ENCODE measurements at regions not wholly inside any gene's neighbourhood (a gene's known extent, or its start where the extent isn't known, plus 50 kb on each side); places are given as distances from the start of the nearest gene placed in this dataset.

DNA sequence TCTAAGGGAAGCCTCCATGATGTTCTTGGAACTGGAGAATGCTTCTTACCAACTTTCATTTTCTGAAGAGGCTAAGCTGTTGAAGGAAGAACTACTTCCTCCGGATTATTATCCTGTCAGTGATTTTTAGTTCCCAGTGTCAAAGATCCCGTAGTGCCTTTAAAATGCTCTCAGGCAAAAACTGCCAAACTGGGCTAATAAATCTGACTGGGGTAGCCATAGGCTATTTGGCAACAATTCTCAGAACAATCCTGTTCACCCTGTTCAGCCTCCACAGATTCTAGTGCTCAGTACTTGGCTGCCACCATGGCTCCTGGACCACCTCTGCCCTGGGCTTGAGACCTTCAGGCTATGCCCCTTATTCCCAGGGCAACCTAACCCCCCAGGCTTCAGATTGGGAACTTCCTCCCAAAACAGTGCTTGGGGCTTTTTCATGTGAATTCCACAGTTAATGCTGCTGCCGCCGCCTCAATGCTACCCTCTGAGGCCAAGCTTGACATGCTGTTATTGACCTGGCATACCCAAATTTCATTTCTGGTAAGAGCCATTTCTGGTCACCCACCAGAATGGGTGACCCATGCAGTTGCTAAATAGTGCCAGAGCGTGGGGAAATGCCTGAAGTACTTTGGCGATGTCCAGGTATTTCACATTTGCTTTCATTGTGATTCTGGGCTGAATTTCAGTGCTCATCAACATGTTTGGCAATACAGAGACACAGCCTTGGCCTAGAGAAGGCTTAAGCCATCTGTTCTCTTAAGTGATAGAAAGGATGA lies 110.0 kb upstream of the ARHGAP5 start:
- DNase-seq (ENCODE audit: low read depth), result no peak
- TF ChIP-seq, protein P1, sequence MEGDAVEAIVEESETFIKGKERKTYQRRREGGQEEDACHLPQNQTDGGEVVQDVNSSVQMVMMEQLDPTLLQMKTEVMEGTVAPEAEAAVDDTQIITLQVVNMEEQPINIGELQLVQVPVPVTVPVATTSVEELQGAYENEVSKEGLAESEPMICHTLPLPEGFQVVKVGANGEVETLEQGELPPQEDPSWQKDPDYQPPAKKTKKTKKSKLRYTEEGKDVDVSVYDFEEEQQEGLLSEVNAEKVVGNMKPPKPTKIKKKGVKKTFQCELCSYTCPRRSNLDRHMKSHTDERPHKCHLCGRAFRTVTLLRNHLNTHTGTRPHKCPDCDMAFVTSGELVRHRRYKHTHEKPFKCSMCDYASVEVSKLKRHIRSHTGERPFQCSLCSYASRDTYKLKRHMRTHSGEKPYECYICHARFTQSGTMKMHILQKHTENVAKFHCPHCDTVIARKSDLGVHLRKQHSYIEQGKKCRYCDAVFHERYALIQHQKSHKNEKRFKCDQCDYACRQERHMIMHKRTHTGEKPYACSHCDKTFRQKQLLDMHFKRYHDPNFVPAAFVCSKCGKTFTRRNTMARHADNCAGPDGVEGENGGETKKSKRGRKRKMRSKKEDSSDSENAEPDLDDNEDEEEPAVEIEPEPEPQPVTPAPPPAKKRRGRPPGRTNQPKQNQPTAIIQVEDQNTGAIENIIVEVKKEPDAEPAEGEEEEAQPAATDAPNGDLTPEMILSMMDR (IDR thresholded peaks at IDR 0.05; ENCODE audit: low read depth, low read length, missing control alignments), result no peak
- in situ Hi-C loops (cut with HindIII; ENCODE audit: low sequenced_read_pairs), result no loop called here

DNA sequence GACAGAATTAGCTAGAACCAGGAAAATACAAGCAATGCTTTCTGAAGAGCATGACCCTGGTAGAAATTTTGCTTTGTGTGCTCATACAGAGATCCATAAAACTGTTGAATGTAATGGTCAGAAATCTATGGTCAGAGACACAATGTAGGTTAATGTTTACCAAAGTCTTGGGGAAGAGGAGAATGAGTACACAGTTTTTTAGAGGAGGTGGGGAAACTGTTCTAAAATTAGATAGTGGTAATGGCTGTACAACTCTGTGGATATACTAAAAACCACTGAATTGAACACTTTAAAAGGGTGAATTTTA lies 109.5 kb upstream of the ARHGAP5 start:
- in situ Hi-C loops (cut with HindIII; ENCODE audit: low sequenced_read_pairs), result no loop called here
- TF ChIP-seq, protein P1 (IDR thresholded peaks at IDR 0.05; ENCODE audit: low read depth, low read length, missing control alignments), result no peak
- no peak for DNase-seq (ENCODE audit: low read depth)
- H3K4me3 ChIP-seq (ENCODE audit: low read depth, low read length), result no peak overlapping the region

More for the DNA sequence above, 110.0 kb upstream of the ARHGAP5 start:
- H3K4me3 ChIP-seq (ENCODE audit: low read depth, low read length), result no peak overlapping the region

DNA sequence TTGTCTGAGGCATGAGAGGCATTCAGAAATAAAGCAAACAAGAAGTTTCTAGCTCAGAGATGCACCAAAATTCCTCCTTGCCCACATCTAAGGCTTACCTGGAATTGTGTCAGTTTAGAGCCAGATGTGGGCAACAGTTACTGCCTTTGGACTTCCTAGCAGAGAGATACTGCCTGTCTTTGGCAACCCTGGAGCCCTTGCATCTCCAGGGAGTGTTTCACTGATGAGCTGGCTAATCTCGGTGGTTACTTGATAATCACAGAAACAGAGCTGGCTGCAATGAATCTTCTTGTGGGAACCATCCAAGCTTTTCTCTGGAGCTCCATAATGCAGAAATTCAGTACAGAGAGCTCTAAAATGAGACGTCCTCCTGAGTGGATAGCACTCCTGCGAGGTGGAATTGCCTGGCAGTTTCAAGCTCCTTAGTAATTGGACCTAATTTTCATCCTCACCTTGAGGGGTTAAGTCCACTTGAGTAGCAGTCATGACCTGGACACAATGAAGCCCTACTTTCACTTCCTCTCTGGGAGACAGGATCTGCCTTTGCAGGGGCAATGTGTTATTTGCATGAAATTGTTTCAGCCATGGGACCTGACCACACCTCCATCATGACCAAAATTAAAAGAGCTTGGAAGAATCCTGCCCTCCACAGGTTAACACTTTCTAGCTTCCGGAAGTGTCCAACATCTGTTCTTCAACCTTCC lies 108.8 kb upstream of the ARHGAP5 start:
- H3K4me3 ChIP-seq (ENCODE audit: low read depth, low read length), result no peak overlapping the region
- in situ Hi-C loops (cut with HindIII; ENCODE audit: low sequenced_read_pairs), result no loop called here
- TF ChIP-seq, protein P1 (IDR thresholded peaks at IDR 0.05; ENCODE audit: low read depth, low read length, missing control alignments), result no peak
- no peak for DNase-seq (ENCODE audit: low read depth)

DNA sequence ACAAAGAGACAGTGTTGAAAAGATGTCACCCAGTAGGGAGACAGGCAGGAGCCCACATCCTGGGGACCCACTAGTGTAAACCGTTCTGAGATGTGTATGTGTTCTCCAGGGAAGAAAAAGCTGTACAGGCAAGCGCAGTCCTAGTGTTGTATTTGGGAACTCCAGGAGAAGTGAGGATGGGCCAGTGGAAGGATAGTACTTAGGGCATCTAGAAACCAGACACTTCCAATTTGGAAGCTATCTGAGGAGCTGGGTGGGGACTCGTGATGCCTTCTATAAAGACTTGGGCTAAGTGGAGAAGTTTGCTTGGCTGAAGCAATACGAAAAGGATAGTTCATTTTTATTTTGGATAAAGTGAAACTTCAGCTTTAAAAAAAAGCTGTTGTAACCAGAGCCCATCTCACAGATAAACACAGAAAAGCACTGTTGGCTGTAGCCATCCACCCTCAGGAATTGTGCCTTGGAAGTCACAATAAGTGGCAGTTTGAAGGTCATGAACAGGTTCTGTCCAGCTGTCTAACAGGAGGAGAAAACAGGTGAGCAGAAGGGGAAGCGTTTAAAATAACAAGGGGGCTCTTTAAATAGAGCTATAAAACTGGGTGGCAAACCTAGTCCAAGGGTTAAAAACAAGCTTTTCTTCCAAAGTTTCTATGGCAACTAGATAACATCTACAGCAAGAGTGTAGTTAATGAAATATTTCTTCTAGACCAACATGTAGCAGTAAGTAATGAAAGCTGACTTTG lies 108.0 kb upstream of the ARHGAP5 start:
- H3K4me3 ChIP-seq (ENCODE audit: low read depth, low read length), result no peak overlapping the region
- DNase-seq (ENCODE audit: low read depth), result no peak
- TF ChIP-seq, protein P1 (IDR thresholded peaks at IDR 0.05; ENCODE audit: low read depth, low read length, missing control alignments), result no peak
- in situ Hi-C loops (cut with HindIII; ENCODE audit: low sequenced_read_pairs), result no loop called here

DNA sequence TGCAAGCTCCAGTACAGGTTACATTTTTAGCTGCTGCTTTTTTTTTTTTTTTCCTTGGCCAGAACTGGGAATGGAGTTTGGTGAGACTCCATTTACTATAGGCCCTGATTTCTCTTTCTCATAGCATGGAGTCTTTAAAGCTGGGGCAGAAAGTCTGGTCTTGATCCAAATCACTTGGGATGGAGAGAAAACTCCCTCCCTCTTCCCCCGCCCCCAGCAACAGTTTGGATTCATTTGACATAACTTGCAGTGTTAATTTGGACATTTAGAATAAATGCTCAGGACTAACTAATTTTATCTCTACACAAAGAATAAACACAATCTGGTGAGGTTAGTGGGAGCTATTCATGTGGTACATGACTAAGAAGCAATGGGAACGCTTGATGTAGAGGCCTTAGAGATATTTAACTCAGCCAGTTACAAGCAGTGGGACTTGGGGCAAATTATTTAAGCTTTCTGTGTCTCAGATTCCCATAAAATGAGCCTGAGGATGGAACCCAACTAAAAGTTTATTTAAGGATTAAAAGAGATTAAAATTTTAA lies 107.3 kb upstream of the ARHGAP5 start:
- no peak for DNase-seq (ENCODE audit: low read depth)
- no peak overlapping the region for H3K4me3 ChIP-seq (ENCODE audit: low read depth, low read length)
- TF ChIP-seq, protein P1 (IDR thresholded peaks at IDR 0.05; ENCODE audit: low read depth, low read length, missing control alignments), result no peak
- in situ Hi-C loops (cut with HindIII; ENCODE audit: low sequenced_read_pairs), result no loop called here

DNA sequence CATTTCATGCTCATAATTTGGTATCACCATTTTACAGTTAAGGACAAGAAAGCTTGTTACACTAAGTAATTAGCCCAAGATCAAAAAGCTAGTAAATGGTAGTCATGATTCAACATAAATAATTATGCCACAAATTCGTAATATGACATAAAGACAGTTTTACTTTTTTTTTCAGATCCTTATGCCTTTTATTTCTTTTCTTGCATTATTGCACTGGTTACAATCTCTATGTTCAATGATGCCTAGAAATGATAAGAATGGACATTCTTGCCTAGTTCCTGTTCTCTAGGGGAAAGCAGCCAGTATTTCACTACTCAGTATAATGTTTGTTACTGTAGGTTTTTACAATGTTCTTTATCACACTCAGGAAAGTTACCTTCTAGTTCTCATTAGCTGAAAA lies 106.4 kb upstream of the ARHGAP5 start:
- TF ChIP-seq, protein P1 (IDR thresholded peaks at IDR 0.05; ENCODE audit: low read depth, low read length, missing control alignments), result no peak
- in situ Hi-C loops (cut with HindIII; ENCODE audit: low sequenced_read_pairs), result no loop called here
- H3K4me3 ChIP-seq (ENCODE audit: low read depth, low read length), result no peak overlapping the region
- DNase-seq (ENCODE audit: low read depth), result no peak

Data from astrocyte of the cerebellum (primary cell).